Activated CD8-positive, alpha-beta memory T cell treated with anti-CD3 and anti-CD28 coated beads, Interleukin-2, amount 50 U/mL, for 4 hours (primary cell): ENCODE measurements at regions not wholly inside any gene's neighbourhood (a gene's known extent, or its start where the extent isn't known, plus 50 kb on each side); places are given as distances from the start of the nearest gene placed in this dataset.
"Not testable (repeated sequence)": the region's sequence is repeated elsewhere in the genome, so short reads cannot be mapped to it uniquely, and the experiment has no call there.

Source experiments
- DNase-seq: peaks from one replicate; pipeline ENCODE4 v3.0.0-alpha.2; 2020

DNA sequence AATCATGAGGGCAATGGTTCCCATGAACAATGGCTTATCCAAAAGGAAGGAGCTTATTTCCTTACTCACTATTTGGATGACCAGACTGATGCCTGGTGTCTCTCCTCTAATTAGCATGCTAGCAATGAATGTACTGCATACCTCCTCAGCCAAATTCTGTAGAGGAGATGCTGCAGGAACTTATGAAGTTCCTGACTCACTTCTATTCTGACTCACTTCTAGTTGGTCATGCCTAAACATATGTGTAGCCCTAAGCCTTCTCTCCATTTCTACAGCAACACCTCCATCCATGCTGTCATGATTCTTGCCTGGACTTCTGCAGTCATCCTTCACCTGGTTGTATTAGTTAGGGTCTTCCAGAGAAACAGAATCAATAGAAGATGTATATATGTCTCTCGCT is 59.9 kb upstream of the MRPS9 start:
- DNase-seq = no peak

GRCh38 chr2:104979786-104980185 is 58.1 kb upstream of the MRPS9 start:
- not testable (repeated sequence) for DNase-seq

DNA sequence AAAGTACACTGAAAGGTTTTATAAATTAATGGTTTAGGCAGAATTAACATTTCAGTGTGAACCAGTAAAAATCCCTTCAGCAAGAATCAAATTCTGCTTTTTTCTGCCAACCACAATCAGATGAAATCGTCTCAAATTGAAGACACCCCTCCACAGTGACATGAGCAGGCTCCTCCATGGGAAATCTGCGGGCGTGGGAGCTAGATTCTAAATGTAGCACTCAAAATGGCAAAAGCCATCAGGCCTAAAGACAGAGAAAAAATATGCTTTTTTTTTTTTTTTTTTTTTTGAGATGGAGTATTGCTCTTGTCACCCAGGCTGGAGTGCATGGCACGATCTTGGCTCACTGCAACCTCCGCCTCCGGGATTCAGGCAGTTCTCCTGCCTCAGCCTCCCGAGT is 55.8 kb upstream of the MRPS9 start:
- no peak for DNase-seq
